Putamen (tissue), 1 donor: ENCODE measurements at regions not wholly inside any gene's neighbourhood (a gene's known extent, or its start where the extent isn't known, plus 50 kb on each side); places are given as distances from the start of the nearest gene placed in this dataset.
"Not testable (repeated sequence)": the region's sequence is repeated elsewhere in the genome, so short reads cannot be mapped to it uniquely, and the experiment has no call there.

Experiments used
- DNase-seq: peaks from one replicate; pipeline ENCODE4 v3.0.0-alpha.2; 2016; ENCODE audit warnings: low spot score

DNA sequence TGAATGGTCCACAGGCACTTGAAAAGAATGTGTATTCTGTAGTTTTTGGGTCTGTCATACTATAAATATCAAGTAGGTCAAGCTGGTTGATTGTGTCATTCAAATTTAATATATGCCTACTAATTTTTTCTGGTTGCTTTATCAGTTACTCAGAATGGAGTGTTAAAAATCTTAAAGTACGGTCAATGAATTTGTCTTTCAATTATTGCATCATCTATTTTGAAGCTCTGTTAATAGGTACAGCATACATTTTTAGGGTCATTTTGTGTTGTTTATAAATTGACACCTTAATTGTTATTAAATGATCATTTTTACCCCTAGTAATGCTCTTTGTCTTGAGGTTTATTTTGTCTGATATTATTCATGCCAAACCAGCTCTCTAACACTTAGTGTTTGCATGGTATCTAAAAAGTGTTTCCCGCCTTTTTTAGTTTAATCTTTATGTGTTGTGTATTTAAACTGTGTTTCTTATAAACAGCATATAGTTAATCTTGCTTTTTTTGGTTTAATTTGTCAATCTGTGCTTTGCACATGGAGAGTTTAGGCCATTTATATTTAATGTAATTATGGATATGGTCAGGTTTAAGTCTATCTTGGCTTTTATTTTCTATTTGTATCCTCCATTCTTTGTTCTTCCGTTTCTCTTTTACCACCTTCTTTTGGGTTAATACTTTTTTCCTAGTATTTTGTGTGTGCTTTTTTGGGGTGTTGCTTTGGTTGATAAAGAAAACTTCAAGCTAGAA lies 204.9 kb upstream of the EEF2KMT start:
- no peak for DNase-seq

DNA sequence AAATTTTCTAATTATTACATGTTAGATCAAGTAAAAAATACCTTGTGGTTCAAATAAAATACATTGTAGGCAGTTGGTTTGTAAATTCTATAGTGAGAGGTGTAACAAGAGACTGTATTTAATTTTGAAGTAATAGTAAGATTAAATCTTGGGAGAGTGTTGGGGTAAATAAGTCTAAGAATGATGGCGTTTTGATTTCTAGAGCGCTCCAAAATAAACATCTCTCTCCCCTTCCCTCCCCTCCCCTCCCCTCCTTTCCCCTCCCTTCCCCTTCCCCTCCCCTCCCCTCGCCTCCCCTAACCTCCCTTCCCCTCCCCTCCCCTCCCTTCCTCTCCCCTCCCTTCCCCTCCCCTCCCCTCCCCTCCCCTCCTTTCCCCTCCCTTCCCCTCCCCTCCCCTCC lies 200.6 kb upstream of the EEF2KMT start:
- no peak for DNase-seq

DNA sequence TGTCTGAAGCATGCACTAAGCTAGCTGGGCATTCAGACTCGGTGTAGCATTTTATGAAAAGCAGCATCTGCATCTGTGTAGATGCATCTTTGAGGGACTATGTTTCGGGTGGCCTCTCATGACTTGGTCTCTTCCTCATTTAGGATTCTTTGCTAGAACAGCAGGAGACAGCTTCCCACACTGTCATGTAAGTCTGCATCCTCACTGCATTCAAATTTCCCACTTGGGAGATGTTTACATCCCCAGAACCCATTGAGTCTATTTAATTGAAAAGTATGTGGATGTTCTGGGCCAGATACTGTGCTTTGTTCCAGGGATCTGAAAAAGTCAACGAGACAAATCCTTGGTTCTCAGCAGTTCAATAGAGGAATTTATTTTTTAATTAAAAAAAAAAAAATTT lies 198.6 kb upstream of the EEF2KMT start:
- DNase-seq: no peak

DNA sequence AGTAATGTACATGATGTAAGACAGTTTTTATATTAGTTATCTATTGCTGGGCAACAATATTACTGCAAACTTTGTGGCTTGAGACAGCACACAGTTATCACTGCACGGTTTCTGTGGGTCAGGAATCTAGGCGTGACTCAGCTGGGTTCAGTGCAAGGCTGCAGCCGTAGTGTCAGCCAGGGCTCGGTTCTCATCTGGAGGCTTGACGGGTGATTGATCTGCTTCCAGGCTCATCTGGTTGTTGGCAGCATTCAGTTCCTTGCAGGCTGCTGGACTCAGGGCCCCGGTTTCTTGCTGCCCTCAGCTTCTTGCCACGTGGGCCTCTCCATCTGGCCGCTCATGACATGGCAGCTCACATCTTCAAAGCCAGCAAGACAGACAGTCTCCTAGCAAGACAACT lies 197.7 kb upstream of the EEF2KMT start:
- not testable (repeated sequence) for DNase-seq

DNA sequence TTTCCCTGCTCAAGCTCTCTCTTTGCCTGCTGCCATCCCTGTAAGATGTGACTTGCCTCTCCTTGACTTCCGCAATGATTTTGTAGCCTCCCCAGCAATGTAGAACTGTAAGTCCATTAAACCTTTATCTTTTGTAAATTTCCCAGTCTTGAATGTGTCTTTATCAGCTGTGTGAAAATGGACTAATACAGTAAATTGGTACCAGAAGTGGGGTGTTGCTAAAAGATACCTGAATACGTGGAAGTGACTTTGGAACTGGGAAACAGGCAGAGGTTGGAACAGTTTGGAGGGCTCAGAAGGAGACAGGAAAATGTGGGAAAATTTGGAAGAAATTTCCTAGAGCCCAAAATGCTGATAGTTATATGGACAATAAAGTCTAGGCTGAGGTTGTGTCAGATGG lies 184.6 kb upstream of the EEF2KMT start:
- not testable (repeated sequence) for DNase-seq

DNA sequence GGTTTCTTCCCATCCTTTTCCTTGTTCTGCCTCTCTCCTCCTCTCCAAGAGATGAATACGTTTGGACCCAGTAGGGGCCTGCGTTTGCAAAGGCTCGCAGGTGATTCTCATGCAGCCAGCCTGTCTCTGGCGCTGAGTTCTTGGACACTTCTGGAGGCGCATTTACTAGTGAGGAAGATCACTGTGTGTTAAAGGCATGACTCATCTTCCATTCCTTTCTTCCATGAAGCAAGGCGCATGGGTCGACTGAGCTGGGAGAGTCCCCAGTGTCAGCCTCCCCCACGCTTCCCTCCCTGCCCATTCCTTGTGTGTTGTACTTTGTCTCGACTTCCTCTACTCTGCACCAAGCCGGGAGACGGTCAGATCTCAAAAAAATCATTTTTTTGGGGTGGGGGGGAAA lies 159.9 kb upstream of the EEF2KMT start:
- no peak for DNase-seq

DNA sequence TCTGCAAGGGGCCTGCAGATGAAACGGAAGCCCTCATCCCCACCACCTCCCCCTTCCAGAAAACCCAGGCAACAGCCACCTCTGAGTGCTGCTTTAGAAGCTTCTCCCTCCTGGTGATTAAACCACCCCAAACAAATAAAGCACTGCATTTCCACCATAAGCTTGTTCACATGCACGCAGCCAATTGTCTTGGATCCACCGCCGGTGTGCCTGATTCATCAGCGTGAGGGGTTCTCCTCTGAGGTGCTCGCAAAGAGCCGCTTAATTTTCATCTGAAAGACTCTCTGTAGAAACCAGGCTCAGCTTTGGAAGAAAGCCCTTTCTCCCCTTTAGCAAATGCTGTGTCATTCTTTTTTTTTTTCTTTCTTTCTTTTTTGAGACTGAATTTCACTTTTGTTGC lies 155.2 kb upstream of the EEF2KMT start:
- no peak for DNase-seq

DNA sequence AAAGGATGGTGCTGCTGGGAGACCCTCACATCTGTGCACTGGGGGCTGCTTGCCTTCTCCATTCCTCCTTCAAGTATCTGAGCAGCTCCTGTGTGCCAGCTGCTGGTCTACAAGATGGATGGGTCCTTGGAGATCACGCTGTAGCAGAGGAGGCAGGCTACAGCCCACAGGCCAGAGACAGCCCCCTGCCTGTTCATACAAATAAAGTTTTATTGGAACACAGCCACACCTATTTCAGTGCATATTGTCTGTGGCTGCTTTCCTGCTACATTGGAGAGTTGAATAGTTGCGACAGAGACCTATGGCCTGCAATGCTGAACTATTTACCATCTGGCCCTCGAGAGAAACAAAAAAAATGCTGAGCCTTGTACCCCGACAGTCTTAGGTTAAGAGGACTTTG lies 149.8 kb upstream of the EEF2KMT start:
- not testable (repeated sequence) for DNase-seq

DNA sequence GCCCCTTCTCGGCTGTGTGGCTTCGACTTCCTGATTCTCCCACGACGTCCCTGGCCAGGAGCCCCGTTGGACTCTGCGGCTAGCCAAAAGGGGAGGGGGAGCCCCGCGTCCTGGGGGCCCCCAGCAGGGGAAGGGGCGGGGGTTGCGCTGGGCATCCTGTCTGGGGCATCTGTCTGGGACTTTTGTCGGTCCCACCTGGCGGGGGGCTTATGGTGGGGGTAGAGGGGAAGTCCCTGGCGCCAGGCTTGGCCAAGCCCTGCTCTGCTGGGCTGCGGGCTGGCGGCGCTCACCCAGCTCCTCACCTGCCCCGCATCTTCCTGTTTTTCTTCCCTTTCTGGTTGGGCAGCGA lies 142.7 kb upstream of the EEF2KMT start:
- not testable (repeated sequence) for DNase-seq

DNA sequence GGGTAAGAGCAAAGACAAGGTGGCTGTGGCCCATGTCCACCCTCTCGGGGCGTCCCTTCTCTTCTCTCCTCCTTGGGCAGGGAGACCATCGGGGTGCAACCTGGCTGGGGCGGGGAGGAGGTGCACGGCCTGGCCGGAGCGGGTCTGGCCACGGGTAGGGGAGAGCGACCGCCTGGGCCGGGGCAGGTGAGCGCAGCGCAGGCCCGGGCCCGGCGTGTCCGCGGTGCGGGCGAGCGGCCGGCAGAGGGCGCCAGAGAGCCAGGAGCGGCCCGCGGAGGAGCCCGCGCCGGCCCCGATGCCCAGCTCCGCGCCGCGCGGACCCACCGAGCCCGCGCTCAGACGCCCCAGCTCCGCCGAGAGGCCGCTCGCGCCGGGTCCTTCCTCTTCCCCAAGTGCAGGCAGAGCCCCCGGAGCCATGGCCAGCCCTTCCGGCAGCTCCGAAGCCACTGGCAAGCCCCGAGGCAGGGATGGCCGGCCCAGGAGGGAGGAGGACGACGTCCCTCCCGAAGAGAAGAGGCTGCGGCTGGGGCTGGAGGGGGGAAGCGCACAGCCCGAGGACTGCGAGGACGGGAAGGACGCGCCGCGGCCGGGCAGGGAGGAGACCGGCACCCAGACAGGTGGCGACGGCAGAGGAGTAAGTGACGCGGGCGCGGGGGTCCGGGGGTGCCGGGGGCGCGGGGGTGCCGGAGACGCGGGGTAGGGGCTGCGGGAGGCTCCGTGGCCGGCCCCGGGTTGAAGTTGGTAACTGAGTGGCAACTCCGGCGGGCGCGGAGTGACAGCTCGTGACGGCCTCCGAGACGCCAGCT lies 142.1 kb upstream of the EEF2KMT start:
- DNase-seq: not testable (repeated sequence)

DNA sequence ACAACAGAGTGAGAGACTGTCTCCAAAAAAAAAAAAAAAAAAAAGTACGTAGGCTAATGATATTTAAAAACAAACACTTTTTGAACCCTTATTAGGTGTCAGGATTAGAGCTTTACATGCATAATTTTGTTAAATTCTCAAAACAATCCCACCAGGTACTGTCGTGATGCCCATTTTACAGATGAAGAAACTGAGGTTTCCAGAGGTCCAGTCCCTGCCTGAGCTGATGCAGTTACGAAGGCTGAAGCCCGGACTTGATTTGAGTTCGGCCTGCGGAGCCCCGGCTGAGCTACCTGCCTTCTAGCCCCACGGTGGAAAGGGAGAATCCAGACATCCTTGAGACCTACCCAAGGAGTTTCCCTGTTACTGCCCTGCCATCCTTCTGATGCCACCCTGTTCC lies 137.5 kb upstream of the EEF2KMT start:
- no peak for DNase-seq

DNA sequence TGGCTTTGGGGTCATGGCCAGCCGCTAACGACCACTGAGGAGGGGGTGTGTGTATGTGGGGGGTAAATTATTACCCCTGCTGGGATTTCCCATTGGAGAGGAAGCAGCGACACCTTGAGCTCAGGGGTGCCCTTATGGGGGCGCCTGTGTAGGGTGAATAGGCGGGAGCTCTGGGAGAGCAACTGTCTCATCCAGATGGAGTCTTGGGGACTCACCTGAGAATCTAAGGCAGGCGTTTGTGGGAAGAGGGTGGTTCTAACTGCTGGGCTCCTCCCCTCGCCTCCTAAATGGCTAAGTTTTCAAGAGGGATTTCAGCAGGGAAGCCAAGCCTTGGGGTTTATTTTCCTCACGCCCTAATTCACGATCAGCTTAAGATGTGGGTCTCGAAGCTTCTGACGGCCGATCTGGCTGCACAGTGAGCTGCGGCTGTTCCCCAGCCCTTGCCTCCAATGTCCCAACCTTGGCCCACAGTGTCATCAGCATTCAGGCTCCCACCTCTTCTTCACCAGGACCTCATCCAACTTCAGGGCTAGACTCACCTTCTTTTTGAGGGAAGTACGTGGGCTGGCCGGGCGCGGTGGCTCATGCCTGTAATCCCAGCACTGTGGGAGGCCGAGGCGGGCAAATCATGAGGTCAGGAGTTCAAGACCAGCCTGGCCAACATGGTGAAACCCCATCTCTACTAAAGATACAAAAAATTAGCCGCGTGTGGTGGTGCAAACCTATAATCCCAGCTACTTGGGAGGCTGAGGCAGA lies 136.9 kb upstream of the EEF2KMT start:
- no peak for DNase-seq

DNA sequence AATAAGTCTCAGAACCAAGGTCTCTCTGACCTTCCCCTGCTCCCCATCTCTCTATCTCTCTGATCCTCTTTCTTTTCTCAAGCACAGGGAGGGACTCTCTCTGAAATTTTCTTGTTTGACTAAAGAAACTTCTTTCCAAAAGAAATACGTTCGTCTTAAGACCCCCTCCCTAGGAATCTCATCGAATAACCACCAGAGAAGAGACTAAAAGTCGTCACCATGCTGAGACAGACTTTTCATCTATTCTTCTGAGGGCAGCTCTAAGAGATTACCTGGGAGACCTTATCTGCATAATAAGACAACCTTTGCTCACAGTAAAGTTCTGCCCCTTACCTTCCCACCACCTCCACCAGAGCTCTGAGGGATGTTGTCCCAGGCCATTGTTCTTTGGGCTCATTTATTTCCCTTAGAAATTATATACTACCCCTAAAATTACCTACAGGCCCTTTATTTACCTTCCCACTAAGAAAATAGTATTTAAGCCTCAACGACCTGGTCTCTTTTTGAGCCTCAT lies 133.7 kb upstream of the EEF2KMT start:
- no peak for DNase-seq

DNA sequence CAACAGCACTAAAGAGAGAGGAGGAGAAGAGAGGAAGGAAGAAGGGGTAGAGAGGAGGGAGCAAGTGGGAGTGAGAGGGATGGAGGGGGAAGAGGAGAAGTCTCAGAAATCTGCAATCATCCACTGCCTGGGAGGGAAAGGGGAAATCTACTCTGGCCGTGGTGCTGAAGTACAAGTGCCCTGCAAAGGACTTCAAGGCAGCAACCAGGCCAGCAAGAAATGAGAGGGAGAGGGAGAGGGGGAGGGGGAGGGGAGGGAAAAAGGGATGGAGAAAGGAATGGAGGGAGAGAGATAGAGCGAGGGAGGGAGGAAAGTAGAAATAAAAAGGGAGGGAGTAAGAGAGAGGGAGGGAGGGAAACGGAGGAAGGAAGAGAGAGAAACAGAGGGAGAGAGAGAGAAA lies 130.8 kb upstream of the EEF2KMT start:
- DNase-seq: no peak

DNA sequence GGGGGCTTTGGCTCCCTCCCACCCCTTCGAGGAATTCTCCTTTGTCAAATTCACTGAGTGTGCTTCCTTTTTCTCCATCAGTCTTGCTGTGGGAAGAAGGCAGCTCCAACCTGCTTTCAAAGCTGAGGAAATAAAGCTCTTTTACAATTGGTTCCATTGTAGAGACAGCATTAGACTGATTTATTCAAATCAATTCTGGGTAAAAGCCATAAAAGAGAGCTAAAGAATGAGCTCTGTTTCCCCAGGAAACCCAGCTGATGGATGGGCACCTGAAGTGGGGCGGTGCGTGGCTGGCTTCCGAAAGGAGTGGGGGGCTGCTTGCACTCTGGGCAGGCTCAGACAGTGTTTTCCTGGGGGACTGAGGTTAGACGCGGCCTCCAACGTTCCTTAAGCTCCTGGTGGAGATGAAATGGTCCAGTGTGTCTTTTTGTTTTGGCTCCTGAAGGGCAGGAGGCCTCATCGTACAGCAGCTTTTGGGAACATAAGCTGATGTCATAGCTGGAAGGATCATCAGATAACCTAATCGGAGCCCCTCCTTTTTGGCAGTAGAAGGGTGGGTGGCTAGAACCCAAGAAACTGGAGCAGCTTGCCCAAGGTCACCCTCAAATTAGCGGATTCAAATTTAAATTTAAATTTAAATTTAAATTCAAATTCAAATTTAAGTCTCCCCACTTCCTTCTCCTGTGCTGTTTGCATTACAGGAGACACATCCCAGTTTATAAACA lies 128.5 kb upstream of the EEF2KMT start:
- DNase-seq: no peak

DNA sequence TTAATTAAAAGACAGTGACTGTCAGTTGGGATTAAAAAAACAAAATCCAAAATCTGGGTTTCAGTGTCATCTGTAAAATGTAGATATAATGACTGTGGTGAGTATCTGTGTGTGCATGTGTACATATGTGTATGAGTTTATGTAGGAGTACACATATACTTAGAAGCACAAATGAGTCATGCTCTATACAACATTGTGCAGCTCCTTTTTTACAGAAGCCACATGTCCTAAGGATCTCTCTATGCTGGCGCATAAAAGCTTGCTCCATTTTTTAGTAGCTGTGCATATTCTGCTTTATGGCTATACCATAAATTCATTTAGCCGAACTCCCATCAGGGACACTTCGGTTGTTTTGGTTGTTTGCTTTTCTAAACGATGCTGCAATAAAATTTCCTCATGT lies 125.2 kb upstream of the EEF2KMT start:
- no peak for DNase-seq

DNA sequence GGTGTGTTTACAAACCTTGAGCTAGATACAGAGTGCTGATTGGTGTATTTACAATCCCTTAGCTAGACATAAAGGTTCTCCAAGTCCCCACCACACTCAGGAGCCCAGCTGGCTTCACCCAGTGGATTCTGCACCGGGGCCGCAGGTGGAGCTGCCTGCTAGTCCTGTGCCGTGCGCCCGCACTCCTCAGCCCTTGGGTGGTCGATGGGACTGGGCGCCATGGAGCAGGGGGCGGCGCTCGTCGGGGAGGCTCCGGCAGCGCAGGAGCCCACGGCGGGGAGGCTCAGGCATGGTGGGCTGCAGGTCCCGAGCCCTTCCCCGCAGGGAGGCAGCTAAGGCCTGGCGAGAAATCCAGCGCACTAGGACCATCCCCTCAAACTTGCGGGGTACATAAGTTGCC lies 124.2 kb upstream of the EEF2KMT start:
- DNase-seq: not testable (repeated sequence)

DNA sequence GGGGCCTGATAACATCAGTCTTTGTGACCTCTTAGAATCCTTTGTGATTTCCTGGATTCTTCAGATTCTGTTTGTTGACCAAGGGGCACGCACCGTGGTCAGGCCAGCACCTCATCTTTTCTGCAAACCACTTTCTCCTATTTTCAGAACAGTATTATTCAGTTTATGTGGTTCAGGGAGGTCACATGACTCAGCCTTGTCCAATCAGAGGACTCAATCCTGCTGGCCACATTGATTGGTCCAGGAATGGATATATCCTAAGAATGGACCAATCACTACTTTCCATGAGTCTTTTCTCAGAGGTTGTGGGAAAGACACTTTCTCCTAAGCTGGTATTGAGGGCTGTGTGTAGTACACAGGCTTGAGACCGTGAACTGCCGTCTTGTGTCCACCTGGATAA lies 123.1 kb upstream of the EEF2KMT start:
- DNase-seq: no peak

DNA sequence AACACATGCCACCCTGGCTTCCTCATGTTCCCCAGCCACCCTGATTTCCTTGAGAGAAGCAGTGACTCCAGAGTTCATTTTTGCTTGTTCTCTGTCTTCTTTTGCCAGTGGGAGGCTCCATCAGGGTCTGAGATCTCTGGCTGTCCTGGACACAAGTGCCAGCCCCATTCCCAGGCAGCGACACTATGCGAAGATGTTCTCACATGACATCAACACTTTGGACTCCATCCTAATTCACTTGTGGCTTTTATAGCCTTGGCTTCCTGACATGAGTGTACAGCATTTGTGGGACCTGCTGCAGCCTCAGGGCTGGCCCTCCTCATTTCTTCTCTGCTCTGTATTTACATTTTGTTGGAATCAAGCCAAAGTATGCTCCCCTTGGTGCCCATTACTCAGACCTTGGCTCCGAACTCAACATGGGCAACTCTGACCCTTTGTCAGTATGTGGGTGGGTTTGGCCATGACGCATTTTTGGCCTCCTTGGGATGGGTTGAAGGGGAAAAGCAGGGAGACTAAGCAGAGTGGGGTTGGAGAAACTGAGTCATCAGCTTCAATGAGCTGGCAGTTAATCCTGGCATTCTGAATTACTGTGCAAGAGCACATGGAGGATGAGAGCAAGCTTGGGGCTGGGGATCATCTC lies 119.0 kb upstream of the EEF2KMT start:
- no peak for DNase-seq

DNA sequence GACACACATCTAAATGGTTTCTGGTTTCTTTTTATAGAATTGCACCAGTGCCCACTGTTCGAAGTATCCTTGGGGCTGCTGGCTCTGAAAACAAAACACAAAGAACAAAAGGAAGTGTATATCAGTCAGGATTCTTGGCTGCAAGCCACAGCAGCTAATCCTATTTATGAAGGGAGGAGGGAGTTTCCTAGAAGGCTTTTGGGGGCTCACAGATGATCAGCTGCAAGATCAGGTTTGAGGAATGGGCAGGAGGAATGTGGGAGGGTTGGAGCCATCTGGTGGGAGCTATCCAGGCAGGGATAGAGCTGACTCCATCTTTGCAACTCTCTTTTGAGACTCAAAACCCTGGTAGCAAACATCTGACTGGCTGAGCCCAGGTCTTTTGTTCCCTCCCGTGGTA lies 118.3 kb upstream of the EEF2KMT start:
- DNase-seq: peak; percentile 11

DNA sequence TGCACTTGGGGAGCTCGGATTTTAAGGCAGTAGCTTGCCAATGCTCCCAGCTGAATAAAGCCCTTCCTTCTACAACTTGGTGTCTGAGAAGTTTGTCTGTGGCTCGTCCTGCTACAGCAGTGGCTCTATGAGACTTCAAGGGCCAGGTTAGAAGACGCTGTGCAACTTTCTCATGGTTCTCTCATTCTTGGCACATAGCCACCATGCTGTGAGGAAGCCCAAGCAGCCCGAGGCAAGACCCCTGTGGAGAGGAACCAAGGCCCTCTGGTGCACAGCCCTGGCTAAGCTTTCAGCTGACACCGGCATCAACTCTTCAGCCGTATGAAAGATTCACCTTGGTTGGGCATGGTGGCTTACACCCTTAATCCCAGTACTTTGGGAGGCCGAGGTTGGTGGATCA lies 116.9 kb upstream of the EEF2KMT start:
- DNase-seq: no peak

DNA sequence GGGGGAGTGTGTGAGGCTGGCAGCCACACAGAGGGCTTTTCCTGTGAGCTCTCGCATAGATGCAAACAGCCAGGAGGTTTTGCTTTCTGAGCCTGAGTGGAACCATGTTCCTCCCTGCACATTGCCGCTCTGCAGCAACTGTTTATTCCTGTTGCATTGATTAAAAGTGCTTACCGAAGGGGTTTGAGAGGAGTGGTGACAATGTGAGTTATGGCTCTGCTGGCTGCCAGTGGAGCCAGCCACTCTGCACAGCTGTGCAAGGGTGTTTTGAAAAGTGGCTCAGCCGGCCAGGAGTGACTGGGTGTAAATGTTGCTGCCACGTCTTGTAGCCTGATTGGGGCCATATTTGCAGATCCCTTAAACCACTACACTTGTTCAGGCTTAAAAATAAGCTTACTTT lies 114.9 kb upstream of the EEF2KMT start:
- DNase-seq: not testable (repeated sequence)
